ENCODE measurements at regions not wholly inside any gene's neighbourhood (a gene's known extent, or its start where the extent isn't known, plus 50 kb on each side); places are given as distances from the start of the nearest gene placed in this dataset.

GRCh38 chr3:8206971-8207617 lies 294.5 kb upstream of the LMCD1 start:
- TF ChIP-seq CTCF (conservative IDR thresholded peaks at IDR 0.05 in 1 of 2, IDR thresholded peaks at IDR 0.05 in 1 of 2; ENCODE audit: low read depth in 1 of 2, low read length in 2 of 2) (no peak), EZH2 (IDR thresholded peaks at IDR 0.05; ENCODE audit: low read length, missing control alignments) (no peak)
